HG02798 (cell line): ENCODE measurements at regions not wholly inside any gene's neighbourhood (a gene's known extent, or its start where the extent isn't known, plus 50 kb on each side); places are given as distances from the start of the nearest gene placed in this dataset.

Experiments used
- ATAC-seq: cut with Tn5 transposase; IDR thresholded peaks from one replicate; pipeline ENCODE4 v1.9.1; 2021; ENCODE audit warnings: mild to moderate bottlenecking; ENCODE audit not compliant: unreplicated experiment, poor library complexity

- ATAC-seq: no peak
These were observed 340.7 kb upstream of the DYNLRB2 start for GRCh38 chr16:80200079-80200478.

GRCh38 chr16:80199614-80200013, 341.2 kb upstream of the DYNLRB2 start:
- no peak for ATAC-seq

GRCh38 chr16:80198311-80199299, 342.2 kb upstream of the DYNLRB2 start:
- no peak for ATAC-seq

GRCh38 chr16:80197741-80198201, 343.0 kb upstream of the DYNLRB2 start:
- ATAC-seq: no peak

- ATAC-seq: no peak
These were observed 348.9 kb upstream of the DYNLRB2 start for GRCh38 chr16:80191928-80192327.

- no peak for ATAC-seq
These were observed 351.2 kb upstream of the DYNLRB2 start for GRCh38 chr16:80189476-80190175.

- ATAC-seq: no peak
These were observed 364.7 kb upstream of the DYNLRB2 start for GRCh38 chr16:80176114-80176513.

GRCh38 chr16:80175011-80175410, 365.8 kb upstream of the DYNLRB2 start:
- ATAC-seq: no peak

GRCh38 chr16:80174416-80174815, 366.4 kb upstream of the DYNLRB2 start:
- no peak for ATAC-seq

GRCh38 chr16:80171746-80172145, 369.0 kb upstream of the DYNLRB2 start:
- ATAC-seq: no peak

- no peak for ATAC-seq
These were observed 369.6 kb upstream of the DYNLRB2 start for GRCh38 chr16:80171199-80171598.

GRCh38 chr16:80167657-80168390, 373.0 kb upstream of the DYNLRB2 start:
- no peak for ATAC-seq

- ATAC-seq: no peak
These were observed 374.7 kb upstream of the DYNLRB2 start for GRCh38 chr16:80166082-80166481.

GRCh38 chr16:80164966-80165550, 375.7 kb upstream of the DYNLRB2 start:
- no peak for ATAC-seq

- ATAC-seq: no peak
These were observed 377.5 kb upstream of the DYNLRB2 start for GRCh38 chr16:80163339-80163738.

GRCh38 chr16:80161799-80162739, 378.7 kb upstream of the DYNLRB2 start:
- no peak for ATAC-seq

GRCh38 chr16:80158766-80159165, 382.0 kb upstream of the DYNLRB2 start:
- ATAC-seq: no peak

GRCh38 chr16:80151722-80152111, 389.1 kb upstream of the DYNLRB2 start:
- ATAC-seq: no peak
